Ovary (tissue), 3 donors: ENCODE measurements at regions not wholly inside any gene's neighbourhood (a gene's known extent, or its start where the extent isn't known, plus 50 kb on each side); places are given as distances from the start of the nearest gene placed in this dataset.

Experiments
- EP300 ChIP-seq: sonication (generic); formaldehyde crosslinking; IDR thresholded peaks from one replicate; pipeline ENCODE4 v1.6.1; 2017; ENCODE audit warnings: antibody characterized with exemption
- POLR2A ChIP-seq: fragments of 450-650 bp; IDR thresholded peaks from one replicate; pipeline ENCODE4 v1.6.1; 2017; ENCODE audit warnings: antibody characterized with exemption, mild to moderate bottlenecking, moderate library complexity
- TF ChIP-seq, protein P1 (sequence below), 3 donors: fragments of 450-650 bp in 2 of 3; fragments of 200-600 bp in 1 of 3; IDR thresholded peaks; one replicate each; pipeline versions ENCODE4 v1.5.1 to v1.8.0; 2016 to 2022; ENCODE audit warnings: antibody characterized with exemption in 3 of 3, mild to moderate bottlenecking in 1 of 3
- donor health status: DM: no; HTN: no; CAD: no.

DNA sequence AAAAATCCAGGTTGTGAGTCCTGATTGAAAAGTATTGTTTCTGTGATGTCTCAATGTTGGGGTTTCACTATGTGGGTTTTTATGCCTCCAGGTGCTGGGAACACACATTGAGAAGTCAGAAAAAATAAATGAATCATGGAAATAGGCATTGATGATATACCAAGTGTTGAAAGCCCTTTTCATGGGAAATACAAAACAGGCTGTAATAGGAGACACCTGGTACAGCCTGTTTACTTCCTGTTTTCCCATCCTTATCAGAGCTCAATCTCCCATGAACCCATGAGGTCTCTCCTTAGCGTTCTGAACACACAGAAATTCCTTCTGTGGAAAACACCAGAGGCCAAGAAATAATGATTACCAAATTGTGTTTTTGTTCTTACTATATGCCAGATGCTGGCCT is 106.3 kb upstream of the BOD1L1 start:
- TF ChIP-seq, protein P1, sequence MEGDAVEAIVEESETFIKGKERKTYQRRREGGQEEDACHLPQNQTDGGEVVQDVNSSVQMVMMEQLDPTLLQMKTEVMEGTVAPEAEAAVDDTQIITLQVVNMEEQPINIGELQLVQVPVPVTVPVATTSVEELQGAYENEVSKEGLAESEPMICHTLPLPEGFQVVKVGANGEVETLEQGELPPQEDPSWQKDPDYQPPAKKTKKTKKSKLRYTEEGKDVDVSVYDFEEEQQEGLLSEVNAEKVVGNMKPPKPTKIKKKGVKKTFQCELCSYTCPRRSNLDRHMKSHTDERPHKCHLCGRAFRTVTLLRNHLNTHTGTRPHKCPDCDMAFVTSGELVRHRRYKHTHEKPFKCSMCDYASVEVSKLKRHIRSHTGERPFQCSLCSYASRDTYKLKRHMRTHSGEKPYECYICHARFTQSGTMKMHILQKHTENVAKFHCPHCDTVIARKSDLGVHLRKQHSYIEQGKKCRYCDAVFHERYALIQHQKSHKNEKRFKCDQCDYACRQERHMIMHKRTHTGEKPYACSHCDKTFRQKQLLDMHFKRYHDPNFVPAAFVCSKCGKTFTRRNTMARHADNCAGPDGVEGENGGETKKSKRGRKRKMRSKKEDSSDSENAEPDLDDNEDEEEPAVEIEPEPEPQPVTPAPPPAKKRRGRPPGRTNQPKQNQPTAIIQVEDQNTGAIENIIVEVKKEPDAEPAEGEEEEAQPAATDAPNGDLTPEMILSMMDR (IDR thresholded peaks at IDR 0.05), result no peak
- TF ChIP-seq POLR2A, result no peak
- no peak for TF ChIP-seq EP300
